B cell (primary cell): ENCODE measurements at regions not wholly inside any gene's neighbourhood (a gene's known extent, or its start where the extent isn't known, plus 50 kb on each side); places are given as distances from the start of the nearest gene placed in this dataset.

ENCODE experiments used
- CTCF ChIP-seq: fragments of 200-600 bp; IDR thresholded peaks from one replicate; pipeline ENCODE4 v1.8.0; 2022; ENCODE audit warnings: antibody characterized with exemption, mild to moderate bottlenecking
- EZH2 ChIP-seq: IDR thresholded peaks from 2 replicates; pipeline ENCODE4 v1.6.1; 2012; ENCODE audit warnings: borderline replicate concordance, low read depth, mild to moderate bottlenecking, moderate library complexity, low read length; ENCODE audit not compliant: insufficient read depth, poor library complexity, severe bottlenecking

DNA sequence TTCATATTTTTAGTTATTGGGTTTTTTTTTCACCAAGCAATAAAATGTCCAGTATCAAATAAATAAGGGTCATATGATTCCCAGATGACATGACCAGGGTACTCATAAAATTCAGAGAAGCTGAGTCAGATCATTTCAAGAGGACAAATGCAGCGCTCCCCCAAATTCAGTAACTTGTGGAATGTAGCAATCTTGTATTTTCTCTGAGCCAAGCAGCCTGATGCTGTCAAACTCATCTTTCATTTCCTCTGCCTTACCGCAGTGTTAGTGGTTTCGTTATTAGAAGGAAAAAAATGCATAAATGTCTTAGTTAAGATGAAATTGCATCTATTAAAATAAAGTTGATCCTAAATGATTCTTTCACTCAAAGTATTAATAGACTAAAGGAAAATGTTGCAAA is 57.8 kb upstream of the EDN1 start:
- TF ChIP-seq CTCF (no peak), EZH2 (no peak)
